ENCODE measurements at regions not wholly inside any gene's neighbourhood (a gene's known extent, or its start where the extent isn't known, plus 50 kb on each side); places are given as distances from the start of the nearest gene placed in this dataset.

DNA sequence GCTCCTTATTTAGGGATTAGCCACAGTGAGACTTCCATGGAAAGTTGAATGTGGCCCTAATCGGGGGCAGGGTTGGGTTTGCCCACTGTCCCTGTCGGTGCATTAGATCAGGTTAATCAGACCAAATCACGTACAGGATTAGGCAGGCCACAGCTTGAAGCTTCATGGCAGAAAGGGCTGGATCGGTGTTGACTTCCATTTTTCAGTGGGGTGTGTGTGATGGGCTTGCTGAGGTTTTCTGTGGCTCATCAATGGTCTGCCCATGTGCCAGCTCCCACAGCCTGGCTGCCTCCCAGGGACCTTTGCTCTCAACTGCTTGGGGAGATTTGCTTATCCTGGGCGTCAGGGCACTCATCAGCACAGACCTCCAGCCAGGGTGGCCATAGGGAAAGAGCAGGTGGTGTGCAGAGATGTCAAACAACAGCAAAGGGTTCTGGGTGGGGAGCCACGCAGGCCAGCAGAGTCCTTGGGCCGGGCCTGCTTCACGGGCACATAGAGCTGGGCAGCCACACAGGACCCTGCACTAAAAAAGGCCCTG lies 130.7 kb downstream of the TFAP2C start:
- TF ChIP-seq, protein P1, sequence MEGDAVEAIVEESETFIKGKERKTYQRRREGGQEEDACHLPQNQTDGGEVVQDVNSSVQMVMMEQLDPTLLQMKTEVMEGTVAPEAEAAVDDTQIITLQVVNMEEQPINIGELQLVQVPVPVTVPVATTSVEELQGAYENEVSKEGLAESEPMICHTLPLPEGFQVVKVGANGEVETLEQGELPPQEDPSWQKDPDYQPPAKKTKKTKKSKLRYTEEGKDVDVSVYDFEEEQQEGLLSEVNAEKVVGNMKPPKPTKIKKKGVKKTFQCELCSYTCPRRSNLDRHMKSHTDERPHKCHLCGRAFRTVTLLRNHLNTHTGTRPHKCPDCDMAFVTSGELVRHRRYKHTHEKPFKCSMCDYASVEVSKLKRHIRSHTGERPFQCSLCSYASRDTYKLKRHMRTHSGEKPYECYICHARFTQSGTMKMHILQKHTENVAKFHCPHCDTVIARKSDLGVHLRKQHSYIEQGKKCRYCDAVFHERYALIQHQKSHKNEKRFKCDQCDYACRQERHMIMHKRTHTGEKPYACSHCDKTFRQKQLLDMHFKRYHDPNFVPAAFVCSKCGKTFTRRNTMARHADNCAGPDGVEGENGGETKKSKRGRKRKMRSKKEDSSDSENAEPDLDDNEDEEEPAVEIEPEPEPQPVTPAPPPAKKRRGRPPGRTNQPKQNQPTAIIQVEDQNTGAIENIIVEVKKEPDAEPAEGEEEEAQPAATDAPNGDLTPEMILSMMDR (conservative IDR thresholded peaks at IDR 0.05; ENCODE audit: low read depth, low read length) = no peak
- H3K4me3 ChIP-seq (ENCODE audit: low read depth, low read length) = no peak overlapping the region
- no peak for DNase-seq (ENCODE audit: low read depth)

DNA sequence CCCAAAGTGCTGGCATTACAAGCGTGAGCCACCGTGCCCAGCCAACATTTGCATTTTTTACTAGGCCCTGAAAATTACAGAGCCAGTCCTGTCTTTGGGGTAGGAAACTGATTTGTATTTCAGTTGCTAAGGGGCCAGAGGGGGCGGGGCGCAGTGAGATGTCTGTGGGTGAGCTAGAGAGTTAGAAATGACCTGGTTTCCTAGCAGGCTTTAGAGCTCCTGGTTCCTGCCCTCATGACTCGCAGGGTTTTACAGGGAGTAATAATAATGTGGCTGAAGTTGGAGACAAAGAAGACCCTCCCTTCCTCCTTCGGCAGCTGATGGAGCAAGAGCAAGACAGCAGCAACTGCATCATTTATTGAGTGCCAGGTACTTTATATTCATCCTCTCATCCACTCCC lies 131.5 kb downstream of the TFAP2C start:
- TF ChIP-seq, protein P1 (conservative IDR thresholded peaks at IDR 0.05; ENCODE audit: low read depth, low read length) = no peak
- H3K4me3 ChIP-seq (ENCODE audit: low read depth, low read length) = no peak overlapping the region
- no peak for DNase-seq (ENCODE audit: low read depth)

DNA sequence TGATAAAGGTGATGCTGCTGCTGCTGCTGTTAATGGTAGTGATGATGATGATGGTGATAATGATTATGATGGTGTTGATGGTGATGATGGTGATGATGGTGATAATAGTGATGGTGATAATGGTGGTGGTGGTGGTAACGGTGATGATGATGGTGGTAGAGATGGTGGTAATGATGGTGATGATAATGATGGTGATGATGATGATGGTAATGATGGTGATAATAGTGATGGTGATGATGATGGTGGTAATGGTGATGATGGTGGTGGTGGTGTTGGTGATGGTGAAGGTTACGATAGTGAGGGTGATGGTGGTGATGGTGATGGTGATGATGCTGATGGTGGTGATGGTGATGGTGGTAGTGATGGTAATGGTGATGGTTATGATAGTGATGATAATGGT lies 132.3 kb downstream of the TFAP2C start:
- TF ChIP-seq, protein P1 (conservative IDR thresholded peaks at IDR 0.05; ENCODE audit: low read depth, low read length) = no peak
- H3K4me3 ChIP-seq (ENCODE audit: low read depth, low read length) = no peak overlapping the region
- no peak for DNase-seq (ENCODE audit: low read depth)

DNA sequence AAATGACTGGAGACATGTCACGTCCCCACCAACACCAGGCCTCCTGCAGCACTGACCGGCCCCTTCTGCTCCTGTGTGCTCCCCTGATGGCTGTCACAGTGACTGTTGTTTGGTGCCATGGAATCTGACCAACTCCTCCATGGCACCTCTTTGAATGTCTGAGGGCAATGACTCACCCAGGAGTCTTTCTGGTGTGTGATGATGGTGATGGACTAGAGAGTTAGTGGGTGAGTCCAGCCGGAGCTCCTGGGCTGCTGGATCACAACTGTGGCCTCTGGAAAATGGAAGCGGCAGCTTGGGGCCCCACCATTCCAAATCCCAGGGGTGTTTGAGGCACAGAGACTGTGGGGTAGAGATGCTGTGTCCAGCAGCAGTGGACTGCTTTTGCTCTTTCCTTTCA lies 133.3 kb downstream of the TFAP2C start:
- H3K4me3 ChIP-seq (ENCODE audit: low read depth, low read length) = no peak overlapping the region
- no peak for DNase-seq (ENCODE audit: low read depth)
- TF ChIP-seq, protein P1 (conservative IDR thresholded peaks at IDR 0.05; ENCODE audit: low read depth, low read length) = no peak

DNA sequence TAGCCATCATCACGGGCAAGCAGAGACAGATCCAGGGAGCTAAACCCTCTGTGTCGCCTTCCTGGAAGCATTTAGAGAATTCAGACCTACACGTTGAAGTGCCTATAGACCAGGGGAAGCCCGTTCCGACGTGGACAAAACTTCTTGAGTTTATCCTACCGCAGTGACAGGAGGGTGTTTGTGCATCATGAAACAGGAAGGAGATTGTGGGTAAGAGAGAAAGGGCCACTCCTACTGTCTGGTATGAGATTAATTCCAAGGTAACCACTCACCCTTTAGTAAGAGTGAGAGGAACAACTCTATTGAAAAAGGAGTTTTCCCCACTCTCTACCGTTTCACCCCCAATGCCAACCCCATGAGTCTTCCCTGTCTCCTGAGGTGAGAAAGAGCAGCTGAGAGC lies 133.7 kb downstream of the TFAP2C start:
- no peak for DNase-seq (ENCODE audit: low read depth)
- H3K4me3 ChIP-seq (ENCODE audit: low read depth, low read length) = no peak overlapping the region
- TF ChIP-seq, protein P1 (conservative IDR thresholded peaks at IDR 0.05; ENCODE audit: low read depth, low read length) = no peak

DNA sequence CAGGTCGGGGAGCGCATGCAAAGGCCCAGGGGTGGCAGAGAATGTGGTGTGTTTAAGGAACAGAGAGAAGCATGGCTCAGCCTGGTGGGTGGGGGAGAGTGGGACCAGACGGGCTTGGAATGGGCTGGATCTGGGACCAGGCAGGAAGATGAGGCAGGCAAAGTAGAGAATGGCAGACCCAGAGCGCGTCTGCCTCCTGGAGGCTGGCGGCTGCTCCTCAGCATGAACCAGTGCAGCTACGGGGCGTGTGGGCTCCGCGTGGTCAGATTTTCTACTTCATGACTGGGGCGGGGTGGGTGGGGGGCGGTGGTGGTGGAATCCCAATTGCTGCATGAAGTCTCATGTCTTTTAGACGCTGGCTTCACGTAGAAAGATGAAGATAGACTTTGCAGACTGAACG lies 135.6 kb downstream of the TFAP2C start:
- TF ChIP-seq, protein P1 (conservative IDR thresholded peaks at IDR 0.05; ENCODE audit: low read depth, low read length) = no peak
- H3K4me3 ChIP-seq (ENCODE audit: low read depth, low read length) = no peak overlapping the region
- DNase-seq (ENCODE audit: low read depth) = no peak

Data from choroid plexus epithelial cell (primary cell).